H9 (cell line): ENCODE measurements at regions not wholly inside any gene's neighbourhood (a gene's known extent, or its start where the extent isn't known, plus 50 kb on each side); places are given as distances from the start of the nearest gene placed in this dataset.

ENCODE experiments used
- DNase-seq: peaks from one replicate; pipeline ENCODE4 v3.0.0-alpha.2; 2017
- H2AFZ ChIP-seq: one replicate; pipeline ENCODE4 v1.6.1; 2013; ENCODE audit warnings: mild to moderate bottlenecking, low read length, control low read depth, moderate library complexity
- H2AK5ac ChIP-seq: 2 replicates; pipeline ENCODE4 v1.6.1; 2013; ENCODE audit warnings: low read length, control low read depth, mixed read lengths; ENCODE audit not compliant: insufficient read length
- H2BK120ac ChIP-seq: one replicate; pipeline ENCODE4 v1.6.1; 2013; ENCODE audit warnings: low read depth, mild to moderate bottlenecking, low read length, control low read depth, inconsistent platforms; ENCODE audit not compliant: poor library complexity, severe bottlenecking
- H2BK12ac ChIP-seq: 2 replicates; pipeline ENCODE4 v1.6.1; 2013; ENCODE audit warnings: low read length, control low read depth, mixed read lengths, low read depth; ENCODE audit not compliant: insufficient read length
- H2BK15ac ChIP-seq: 2 replicates; pipeline ENCODE4 v1.6.1; 2013; ENCODE audit warnings: low read depth, low read length, control low read depth
- H2BK20ac ChIP-seq: one replicate; pipeline ENCODE4 v1.6.1; 2013; ENCODE audit warnings: low read depth, mild to moderate bottlenecking, low read length, control low read depth, inconsistent platforms; ENCODE audit not compliant: poor library complexity, severe bottlenecking
- H2BK5ac ChIP-seq: 2 replicates; pipeline ENCODE4 v1.6.1; 2013; ENCODE audit warnings: low read length, control low read depth, mixed read lengths; ENCODE audit not compliant: insufficient read length
- H3K14ac ChIP-seq: 2 replicates; pipeline ENCODE4 v1.6.1; 2013; ENCODE audit warnings: low read length, control low read depth; ENCODE audit not compliant: insufficient read depth
- H3K18ac ChIP-seq: 2 replicates; pipeline ENCODE4 v1.6.1; 2013; ENCODE audit warnings: low read depth, mild to moderate bottlenecking, mixed read lengths, low read length, control low read depth; ENCODE audit not compliant: insufficient read length
- H3K23ac ChIP-seq: 2 replicates; pipeline ENCODE4 v1.6.1; 2013; ENCODE audit warnings: low read length, control low read depth, mixed read lengths, low read depth; ENCODE audit not compliant: insufficient read length
- H3K23me2 ChIP-seq: 2 replicates; pipeline ENCODE4 v1.6.1; 2013; ENCODE audit warnings: low read depth, mild to moderate bottlenecking, mixed read lengths, low read length, control low read depth; ENCODE audit not compliant: insufficient read length, poor library complexity, severe bottlenecking
- H3K27ac ChIP-seq: 2 replicates; pipeline ENCODE4 v1.5.1; 2013; ENCODE audit warnings: low read length, control low read depth, mixed read lengths, low read depth; ENCODE audit not compliant: insufficient read length
- H3K27me3 ChIP-seq: 2 replicates; pipeline ENCODE4 v1.6.1; 2013; ENCODE audit warnings: low read length, control low read depth, inconsistent platforms; ENCODE audit not compliant: insufficient read depth
- H3K4ac ChIP-seq: 2 replicates; pipeline ENCODE4 v1.6.1; 2013; ENCODE audit warnings: low read depth, mild to moderate bottlenecking, control low read depth, inconsistent platforms, low read length, moderate library complexity
- H3K4me1 ChIP-seq: 2 replicates; pipeline ENCODE4 v1.6.1; 2013; ENCODE audit warnings: low read length, control low read depth, inconsistent platforms; ENCODE audit not compliant: insufficient read depth
- H3K4me2 ChIP-seq: 2 replicates; pipeline ENCODE4 v1.6.1; 2013; ENCODE audit warnings: low read length, control low read depth, mixed read lengths; ENCODE audit not compliant: insufficient read length, insufficient read depth
- H3K56ac ChIP-seq: 2 replicates; pipeline ENCODE4 v1.6.1; 2013; ENCODE audit warnings: low read depth, mild to moderate bottlenecking, mixed read lengths, low read length, control low read depth; ENCODE audit not compliant: insufficient read length
- H3K79me1 ChIP-seq: 2 replicates; pipeline ENCODE4 v1.6.1; 2013; ENCODE audit warnings: low read depth, mild to moderate bottlenecking, moderate library complexity, low read length, control low read depth, inconsistent platforms; ENCODE audit not compliant: insufficient read depth, poor library complexity, severe bottlenecking
- H3K79me2 ChIP-seq: 2 replicates; pipeline ENCODE4 v1.6.1; 2013; ENCODE audit warnings: low read length, control low read depth, inconsistent platforms; ENCODE audit not compliant: insufficient read depth
- H3K9ac ChIP-seq: 2 replicates; pipeline ENCODE4 v1.6.1; 2013; ENCODE audit warnings: low read length, control low read depth, mixed read lengths; ENCODE audit not compliant: insufficient read length; ENCODE audit errors: extremely low read depth
- H3K9me3 ChIP-seq: one replicate; pipeline ENCODE4 v1.6.1; 2013; ENCODE audit warnings: low read depth, low read length, inconsistent platforms; ENCODE audit not compliant: control insufficient read depth
- H3T11ph ChIP-seq: one replicate; pipeline ENCODE4 v1.6.1; 2013; ENCODE audit warnings: mild to moderate bottlenecking, low read length, control low read depth, inconsistent platforms
- H4K20me1 ChIP-seq: one replicate; pipeline ENCODE4 v1.6.1; 2013; ENCODE audit not compliant: control insufficient read depth, insufficient read length, insufficient read depth
- H4K5ac ChIP-seq: 2 replicates; pipeline ENCODE4 v1.6.1; 2013; ENCODE audit warnings: low read depth, mild to moderate bottlenecking, mixed read lengths, low read length, control low read depth; ENCODE audit not compliant: insufficient read length
- H4K8ac ChIP-seq: replicated peaks from 2 replicates; pipeline ENCODE4 v1.6.1; 2013; ENCODE audit warnings: low read length, control low read depth, mixed read lengths, low read depth; ENCODE audit not compliant: insufficient read length
- H4K91ac ChIP-seq: 2 replicates; pipeline ENCODE4 v1.6.1; 2013; ENCODE audit warnings: low read depth, mild to moderate bottlenecking, moderate library complexity, mixed read lengths, low read length, control low read depth; ENCODE audit not compliant: insufficient read length
- H3K27ac Mint-ChIP-seq, 3 experiments: 2 replicates in 2 of 3; 3 replicates in 1 of 3; pipeline ENCODE4 v1.8.0; 2020 to 2021; ENCODE audit warnings: mixed read lengths in 3 of 3, mild to moderate bottlenecking in 1 of 3, moderate library complexity in 1 of 3
- H3K27me3 Mint-ChIP-seq: 2 replicates; pipeline ENCODE4 v1.8.0; 2021; ENCODE audit warnings: low read depth, mild to moderate bottlenecking, moderate library complexity, mixed read lengths
- H3K36me3 Mint-ChIP-seq, 3 experiments: 2 replicates in 2 of 3; 3 replicates in 1 of 3; pipeline ENCODE4 v1.8.0; 2020 to 2021; ENCODE audit warnings: low read depth in 3 of 3, mixed read lengths in 3 of 3; ENCODE audit not compliant: insufficient read depth in 1 of 3
- H3K4me1 Mint-ChIP-seq, 2 experiments: 2 replicates each; pipeline ENCODE4 v1.8.0; 2020; ENCODE audit warnings: mixed read lengths in 2 of 2
- H3K4me3 Mint-ChIP-seq, 2 experiments: 2 replicates in 1 of 2; 3 replicates in 1 of 2; pipeline ENCODE4 v1.8.0; 2020 to 2021; ENCODE audit warnings: mild to moderate bottlenecking in 2 of 2, mixed read lengths in 2 of 2, moderate library complexity in 1 of 2
- H3K9me3 Mint-ChIP-seq, 2 experiments: 2 replicates in 1 of 2; 3 replicates in 1 of 2; pipeline ENCODE4 v1.8.0; 2020; ENCODE audit warnings: mild to moderate bottlenecking in 2 of 2, mixed read lengths in 2 of 2, moderate library complexity in 1 of 2
- CTCF ChIP-seq: fragments of 200-600 bp; sonication (generic); conservative IDR thresholded peaks from 3 replicates; pipeline ENCODE4 v1.8.0; 2021; ENCODE audit warnings: antibody characterized with exemption, mild to moderate bottlenecking
- WGBS: extraction: QIAGEN DNeasy Blood & Tissue Kit; methylation state at CpG from one replicate; pipeline ENCODE4 v1.1.7; 2013; ENCODE audit warnings: missing lambda C conversion rate, low lambda C conversion rate, mixed read lengths; ENCODE audit not compliant: insufficient read length; ENCODE audit errors: extremely low coverage; 5-methylcytosine and 5-hydroxymethylcytosine counted together

- Histone ChIP-seq H3K56ac (no peak overlapping the region), H4K8ac (no peak overlapping the region), H3K27me3 (no peaks in the 10 kb centered on the region), H2AK5ac (no peak overlapping the region), H3K9ac (no peak overlapping the region), H3K27ac (no peak overlapping the region), H3K23ac (no peak overlapping the region), H2BK15ac (no peak overlapping the region), H2BK5ac (no peak overlapping the region), H3K79me2 (no peaks in the 10 kb centered on the region), H3K18ac (no peak overlapping the region), H3K4ac (no peak overlapping the region), H3K23me2 (no peaks in the 10 kb centered on the region), H4K91ac (no peak overlapping the region), H4K5ac (no peak overlapping the region), H3T11ph (no peak overlapping the region), H4K20me1 (no peaks in the 10 kb centered on the region), H2BK20ac (no peak overlapping the region), H2BK12ac (no peak overlapping the region), H2AFZ (no peak overlapping the region), H2BK120ac (no peak overlapping the region), H3K79me1 (no peaks in the 10 kb centered on the region), H3K14ac (no peak overlapping the region), H3K9me3 (no peaks in the 10 kb centered on the region), H3K4me1 (peaks cover 21% of the 10 kb centered on the region), H3K4me2 (peak overlapping the region; percentile 30)
- Mint-ChIP-seq H3K27ac (peak overlapping the region in 2 of 3 experiments; percentile 17 to 95; a peak in 5 of 7 replicates), H3K9me3 (peaks cover 4 to 6% of the 10 kb centered on the region in 2 experiments), H3K36me3 (peaks cover 2 to 6% (median 4%) of the 10 kb centered on the region in 3 experiments; a peak in 6 of 7 replicates), H3K27me3 (no peaks in the 10 kb centered on the region), H3K4me3 (peak overlapping the region; percentile 7 to 45; a peak in 3 of 5 replicates), H3K4me1 (peaks cover 50 to 58% of the 10 kb centered on the region in 2 experiments)
- no peak for DNase-seq
- TF ChIP-seq CTCF: no peak
- no CpG with 5 or more reads among the region's 11 CpGs for WGBS
These were observed 156.1 kb upstream of the SALL4 start for GRCh38 chr20:51958099-51959065.
